ENCODE measurements at regions not wholly inside any gene's neighbourhood (a gene's known extent, or its start where the extent isn't known, plus 50 kb on each side); places are given as distances from the start of the nearest gene placed in this dataset.

GRCh38 chrX:142593361-142593862 lies 388.3 kb upstream of the MAGEC2 start:
- Histone ChIP-seq H3K27ac (ENCODE audit: extremely low read depth, low read depth, low read length) (no peak overlapping the region), H3K4me1 (ENCODE audit: control insufficient read depth, insufficient read depth, low read length) (no peaks in the 10 kb centered on the region), H3K9me3 (ENCODE audit: control insufficient read depth, insufficient read depth, low read depth, low read length) (no peaks in the 10 kb centered on the region), H3K4me3 (ENCODE audit: low read depth, low read length) (no peak overlapping the region), H3K36me3 (ENCODE audit: control insufficient read depth in 2 of 2, insufficient read depth in 1 of 2, low read length in 2 of 2) (no peaks in the 10 kb centered on the region)
- CTCF ChIA-PET, result no interaction called here
- no peak for TF ChIP-seq ZNF670 (tag by site-specific recombination; IDR thresholded peaks at IDR 0.05; ENCODE audit: low read depth)
- no peak for TF ChIP-seq ZNF394 (tag by site-specific recombination; IDR thresholded peaks at IDR 0.05; ENCODE audit: borderline replicate concordance)
- no peak for TF ChIP-seq ZNF510 (tag by site-specific recombination; IDR thresholded peaks at IDR 0.05; ENCODE audit: insufficient replicate concordance)
- no peak for TF ChIP-seq ZNF404 (tag by site-specific recombination; IDR thresholded peaks at IDR 0.05)
- TF ChIP-seq ZNF416 (tag by site-specific recombination; IDR thresholded peaks at IDR 0.05), result no peak
- no peak for TF ChIP-seq GLI2 (tag by site-specific recombination; IDR thresholded peaks at IDR 0.05; ENCODE audit: borderline replicate concordance, low read depth)
- TF ChIP-seq ZBTB20 (tag by site-specific recombination; IDR thresholded peaks at IDR 0.05), result no peak
- TF ChIP-seq ZSCAN4 (tag by site-specific recombination; IDR thresholded peaks at IDR 0.05), result no peak
- TF ChIP-seq ZNF677 (tag by site-specific recombination; IDR thresholded peaks at IDR 0.05), result no peak
- TF ChIP-seq ZNF239 (tag by site-specific recombination; IDR thresholded peaks at IDR 0.05), result no peak
- TF ChIP-seq SP3 (tag by site-specific recombination; IDR thresholded peaks at IDR 0.05), result no peak
- TF ChIP-seq PRDM6 (tag by site-specific recombination; IDR thresholded peaks at IDR 0.05), result no peak
- POLR2A ChIA-PET, result no interaction called here

- H3K9me3 ChIP-seq (ENCODE audit: control insufficient read depth, insufficient read depth, low read depth, low read length), result no peaks in the 10 kb centered on the region
- no peak overlapping the region for H3K27ac ChIP-seq (ENCODE audit: extremely low read depth, low read depth, low read length)
- no peak overlapping the region for H3K4me3 ChIP-seq (ENCODE audit: low read depth, low read length)
- POLR2A ChIA-PET, result no interaction called here
- H3K36me3 ChIP-seq (ENCODE audit: control insufficient read depth in 2 of 2, insufficient read depth in 1 of 2, low read length in 2 of 2), result no peaks in the 10 kb centered on the region
- CTCF ChIA-PET, result no interaction called here
- no peaks in the 10 kb centered on the region for H3K4me1 ChIP-seq (ENCODE audit: control insufficient read depth, insufficient read depth, low read length)
- TF ChIP-seq ZNF664 (tag by site-specific recombination; IDR thresholded peaks at IDR 0.05), result no peak
- TF ChIP-seq, protein P1, sequence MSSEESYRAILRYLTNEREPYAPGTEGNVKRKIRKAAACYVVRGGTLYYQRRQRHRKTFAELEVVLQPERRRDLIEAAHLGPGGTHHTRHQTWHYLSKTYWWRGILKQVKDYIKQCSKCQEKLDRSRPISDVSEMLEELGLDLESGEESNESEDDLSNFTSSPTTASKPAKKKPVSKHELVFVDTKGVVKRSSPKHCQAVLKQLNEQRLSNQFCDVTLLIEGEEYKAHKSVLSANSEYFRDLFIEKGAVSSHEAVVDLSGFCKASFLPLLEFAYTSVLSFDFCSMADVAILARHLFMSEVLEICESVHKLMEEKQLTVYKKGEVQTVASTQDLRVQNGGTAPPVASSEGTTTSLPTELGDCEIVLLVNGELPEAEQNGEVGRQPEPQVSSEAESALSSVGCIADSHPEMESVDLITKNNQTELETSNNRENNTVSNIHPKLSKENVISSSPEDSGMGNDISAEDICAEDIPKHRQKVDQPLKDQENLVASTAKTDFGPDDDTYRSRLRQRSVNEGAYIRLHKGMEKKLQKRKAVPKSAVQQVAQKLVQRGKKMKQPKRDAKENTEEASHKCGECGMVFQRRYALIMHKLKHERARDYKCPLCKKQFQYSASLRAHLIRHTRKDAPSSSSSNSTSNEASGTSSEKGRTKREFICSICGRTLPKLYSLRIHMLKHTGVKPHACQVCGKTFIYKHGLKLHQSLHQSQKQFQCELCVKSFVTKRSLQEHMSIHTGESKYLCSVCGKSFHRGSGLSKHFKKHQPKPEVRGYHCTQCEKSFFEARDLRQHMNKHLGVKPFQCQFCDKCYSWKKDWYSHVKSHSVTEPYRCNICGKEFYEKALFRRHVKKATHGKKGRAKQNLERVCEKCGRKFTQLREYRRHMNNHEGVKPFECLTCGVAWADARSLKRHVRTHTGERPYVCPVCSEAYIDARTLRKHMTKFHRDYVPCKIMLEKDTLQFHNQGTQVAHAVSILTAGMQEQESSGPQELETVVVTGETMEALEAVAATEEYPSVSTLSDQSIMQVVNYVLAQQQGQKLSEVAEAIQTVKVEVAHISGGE (tag by site-specific recombination; conservative IDR thresholded peaks at IDR 0.05; ENCODE audit: low read depth), result no peak
- TF ChIP-seq ZEB2 (tag by site-specific recombination; IDR thresholded peaks at IDR 0.05), result no peak
- TF ChIP-seq ZNF548 (tag by site-specific recombination; IDR thresholded peaks at IDR 0.05), result no peak
- TF ChIP-seq OSR2 (tag by site-specific recombination; IDR thresholded peaks at IDR 0.05), result no peak
- TF ChIP-seq, protein P2, sequence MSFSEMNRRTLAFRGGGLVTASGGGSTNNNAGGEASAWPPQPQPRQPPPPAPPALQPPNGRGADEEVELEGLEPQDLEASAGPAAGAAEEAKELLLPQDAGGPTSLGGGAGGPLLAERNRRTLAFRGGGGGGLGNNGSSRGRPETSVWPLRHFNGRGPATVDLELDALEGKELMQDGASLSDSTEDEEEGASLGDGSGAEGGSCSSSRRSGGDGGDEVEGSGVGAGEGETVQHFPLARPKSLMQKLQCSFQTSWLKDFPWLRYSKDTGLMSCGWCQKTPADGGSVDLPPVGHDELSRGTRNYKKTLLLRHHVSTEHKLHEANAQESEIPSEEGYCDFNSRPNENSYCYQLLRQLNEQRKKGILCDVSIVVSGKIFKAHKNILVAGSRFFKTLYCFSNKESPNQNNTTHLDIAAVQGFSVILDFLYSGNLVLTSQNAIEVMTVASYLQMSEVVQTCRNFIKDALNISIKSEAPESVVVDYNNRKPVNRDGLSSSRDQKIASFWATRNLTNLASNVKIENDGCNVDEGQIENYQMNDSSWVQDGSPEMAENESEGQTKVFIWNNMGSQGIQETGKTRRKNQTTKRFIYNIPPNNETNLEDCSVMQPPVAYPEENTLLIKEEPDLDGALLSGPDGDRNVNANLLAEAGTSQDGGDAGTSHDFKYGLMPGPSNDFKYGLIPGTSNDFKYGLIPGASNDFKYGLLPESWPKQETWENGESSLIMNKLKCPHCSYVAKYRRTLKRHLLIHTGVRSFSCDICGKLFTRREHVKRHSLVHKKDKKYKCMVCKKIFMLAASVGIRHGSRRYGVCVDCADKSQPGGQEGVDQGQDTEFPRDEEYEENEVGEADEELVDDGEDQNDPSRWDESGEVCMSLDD (tag by site-specific recombination; IDR thresholded peaks at IDR 0.05), result no peak
- TF ChIP-seq ZNF692 (tag by site-specific recombination; IDR thresholded peaks at IDR 0.05), result no peak
- TF ChIP-seq ZNF843 (tag by site-specific recombination; IDR thresholded peaks at IDR 0.05), result no peak
- no peak for TF ChIP-seq BCL11B (tag by site-specific recombination; IDR thresholded peaks at IDR 0.05; ENCODE audit: low read depth)
- no peak for TF ChIP-seq ZNF704 (tag by site-specific recombination; IDR thresholded peaks at IDR 0.05)
Measured at GRCh38 chrX:142576615-142577014, 371.5 kb upstream of the MAGEC2 start.
